GM20000 (cell line): ENCODE measurements at regions not wholly inside any gene's neighbourhood (a gene's known extent, or its start where the extent isn't known, plus 50 kb on each side); places are given as distances from the start of the nearest gene placed in this dataset.

ENCODE experiments used
- DNase-seq: peaks from one replicate; pipeline ENCODE4 v3.0.0; 2012; ENCODE audit warnings: low spot score
- TF ChIP-seq, protein P1 (sequence below): IDR thresholded peaks from 2 replicates; pipeline ENCODE4 v1.5.1; 2012; ENCODE audit warnings: mild to moderate bottlenecking, control low read depth; ENCODE audit errors: extremely low read depth, missing control alignments

DNA sequence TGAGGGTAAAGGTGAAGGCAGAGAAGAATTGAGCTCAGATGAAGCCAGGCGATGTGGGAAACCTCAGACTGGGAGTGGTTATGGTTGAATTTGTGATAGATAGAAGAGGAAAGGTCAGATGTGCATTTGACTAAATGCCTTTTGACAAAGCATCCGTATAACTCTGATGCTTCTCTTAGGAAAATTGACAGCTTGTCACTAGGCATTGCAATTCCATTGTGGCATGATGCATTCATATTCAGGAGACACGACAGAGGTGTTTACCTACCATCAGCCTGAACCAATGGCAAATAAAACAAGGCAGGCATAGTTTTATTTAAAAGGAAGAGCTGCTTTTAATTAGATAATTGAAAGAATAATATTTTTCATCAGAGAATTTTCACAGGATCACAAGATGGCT, 325.1 kb upstream of the IGFBP7 start:
- TF ChIP-seq, protein P1, sequence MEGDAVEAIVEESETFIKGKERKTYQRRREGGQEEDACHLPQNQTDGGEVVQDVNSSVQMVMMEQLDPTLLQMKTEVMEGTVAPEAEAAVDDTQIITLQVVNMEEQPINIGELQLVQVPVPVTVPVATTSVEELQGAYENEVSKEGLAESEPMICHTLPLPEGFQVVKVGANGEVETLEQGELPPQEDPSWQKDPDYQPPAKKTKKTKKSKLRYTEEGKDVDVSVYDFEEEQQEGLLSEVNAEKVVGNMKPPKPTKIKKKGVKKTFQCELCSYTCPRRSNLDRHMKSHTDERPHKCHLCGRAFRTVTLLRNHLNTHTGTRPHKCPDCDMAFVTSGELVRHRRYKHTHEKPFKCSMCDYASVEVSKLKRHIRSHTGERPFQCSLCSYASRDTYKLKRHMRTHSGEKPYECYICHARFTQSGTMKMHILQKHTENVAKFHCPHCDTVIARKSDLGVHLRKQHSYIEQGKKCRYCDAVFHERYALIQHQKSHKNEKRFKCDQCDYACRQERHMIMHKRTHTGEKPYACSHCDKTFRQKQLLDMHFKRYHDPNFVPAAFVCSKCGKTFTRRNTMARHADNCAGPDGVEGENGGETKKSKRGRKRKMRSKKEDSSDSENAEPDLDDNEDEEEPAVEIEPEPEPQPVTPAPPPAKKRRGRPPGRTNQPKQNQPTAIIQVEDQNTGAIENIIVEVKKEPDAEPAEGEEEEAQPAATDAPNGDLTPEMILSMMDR, result no peak
- DNase-seq, result no peak

DNA sequence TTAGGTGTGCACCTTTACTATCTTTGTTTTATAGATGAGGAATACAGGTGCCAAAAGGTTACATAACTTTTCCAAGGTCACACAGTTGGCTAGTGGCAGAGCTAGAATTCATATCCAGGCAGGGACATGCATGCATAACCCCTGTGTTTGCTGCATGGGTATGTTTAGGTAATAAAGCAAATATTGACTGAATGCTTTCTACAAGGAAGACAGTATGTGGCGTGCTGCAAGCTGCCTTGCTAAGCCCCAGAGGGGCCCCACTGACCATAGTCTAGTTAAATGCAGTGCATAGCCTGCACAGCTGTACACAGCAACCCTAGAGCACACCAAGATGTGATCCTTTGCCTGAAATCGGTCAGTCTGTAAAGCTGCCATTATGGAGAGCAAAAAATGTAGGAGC, 320.5 kb upstream of the IGFBP7 start:
- no peak for DNase-seq
- TF ChIP-seq, protein P1, result no peak

DNA sequence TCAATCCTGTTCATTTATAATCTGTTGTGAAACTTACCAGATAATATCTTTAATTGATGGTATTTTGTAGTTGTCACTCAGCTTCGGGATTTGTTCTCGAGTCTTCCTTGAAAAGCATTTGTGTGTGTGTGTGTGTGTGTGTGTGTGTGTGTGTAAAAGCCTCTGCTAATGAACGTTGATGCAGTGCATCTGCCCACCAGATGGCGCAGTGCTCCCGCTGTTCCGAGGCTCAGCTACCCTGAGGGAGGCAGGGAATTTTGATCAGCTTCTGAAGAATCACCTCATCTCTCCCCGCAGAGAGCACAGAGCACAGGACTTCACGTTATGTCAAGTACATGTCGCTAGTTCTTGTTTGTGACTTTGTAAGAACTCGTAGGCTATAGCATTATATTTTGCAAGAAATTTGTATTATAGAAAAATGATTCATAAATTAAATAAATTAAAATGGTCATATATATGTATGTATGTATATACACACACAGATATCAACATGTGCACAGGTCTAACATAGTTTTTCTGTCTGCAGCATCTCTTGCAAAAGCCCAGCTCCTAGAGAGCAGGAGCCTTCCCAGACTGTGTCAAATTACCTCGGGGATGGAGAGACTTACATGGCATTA, 316.7 kb upstream of the IGFBP7 start:
- peak; percentile 58 for DNase-seq
- TF ChIP-seq, protein P1, result peak; percentile 66

DNA sequence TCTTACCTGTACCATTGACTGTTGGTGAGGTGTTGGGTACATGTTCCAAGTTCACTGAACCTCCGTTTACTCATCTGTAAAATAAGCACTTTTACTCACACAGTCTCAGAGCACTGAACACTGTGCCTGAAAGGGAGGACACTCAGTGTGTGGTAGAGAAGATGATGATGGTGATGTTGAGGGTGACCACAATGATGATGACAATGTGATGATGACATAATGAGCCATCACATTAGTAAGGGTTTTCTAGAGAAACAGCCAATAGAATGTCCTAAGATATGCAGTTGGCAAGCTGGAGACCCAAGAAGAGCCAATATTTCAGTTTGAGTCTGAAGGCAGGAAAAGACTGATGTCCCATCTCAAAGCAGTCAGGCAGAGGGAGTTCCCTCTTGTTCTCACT, 315.4 kb upstream of the IGFBP7 start:
- no peak for DNase-seq
- TF ChIP-seq, protein P1, result no peak

DNA sequence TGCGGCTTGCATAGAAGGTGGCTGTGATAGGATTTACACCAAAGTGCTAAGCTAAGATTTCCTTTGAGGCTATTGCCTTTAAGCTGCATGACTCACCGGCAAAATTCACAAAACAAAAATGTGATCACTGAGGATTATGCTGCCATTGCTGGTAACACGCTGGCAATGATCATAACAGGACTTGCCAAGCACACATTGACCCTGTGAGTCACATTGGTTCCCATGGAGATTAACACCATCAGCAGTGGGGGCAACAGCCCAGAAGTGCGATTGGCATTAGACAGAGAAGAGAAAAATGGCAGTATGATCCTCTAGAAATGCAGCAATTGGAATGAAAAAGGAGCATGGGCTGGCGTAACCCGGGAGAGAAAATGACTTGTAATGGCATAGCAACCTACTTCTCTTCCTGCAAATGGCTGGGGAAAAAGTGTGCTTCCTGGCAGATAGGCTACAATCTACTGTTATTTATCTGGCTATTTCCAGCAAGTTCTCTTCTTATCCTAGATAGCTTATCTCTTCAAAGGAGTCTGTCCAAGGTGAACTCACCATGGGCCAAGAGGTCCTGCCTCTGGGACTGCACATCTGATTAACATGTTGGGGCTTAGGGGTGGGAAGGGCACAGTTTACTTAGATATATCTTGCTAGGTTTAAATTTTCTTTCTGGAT, 314.2 kb upstream of the IGFBP7 start:
- TF ChIP-seq, protein P1, result no peak
- no peak for DNase-seq

DNA sequence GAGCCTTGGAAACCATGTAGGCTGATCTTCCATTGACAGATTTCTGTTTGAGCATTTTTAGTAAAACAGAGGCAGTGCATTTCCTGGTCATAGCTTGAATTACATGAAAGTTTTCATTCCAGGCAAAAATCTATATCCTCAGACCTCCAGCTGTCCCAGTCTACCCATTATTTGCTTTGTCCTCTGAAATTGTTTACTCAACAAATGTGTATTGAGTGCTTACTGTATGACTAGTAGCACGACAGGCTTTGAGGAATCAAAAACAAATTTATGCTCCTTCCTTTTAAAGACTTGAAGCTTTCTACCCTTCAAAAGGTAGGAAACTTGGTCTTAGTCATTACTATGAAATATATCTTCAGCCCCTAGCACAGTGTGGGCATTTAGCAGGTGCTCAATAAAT, 307.9 kb upstream of the IGFBP7 start:
- TF ChIP-seq, protein P1, result no peak
- no peak for DNase-seq

DNA sequence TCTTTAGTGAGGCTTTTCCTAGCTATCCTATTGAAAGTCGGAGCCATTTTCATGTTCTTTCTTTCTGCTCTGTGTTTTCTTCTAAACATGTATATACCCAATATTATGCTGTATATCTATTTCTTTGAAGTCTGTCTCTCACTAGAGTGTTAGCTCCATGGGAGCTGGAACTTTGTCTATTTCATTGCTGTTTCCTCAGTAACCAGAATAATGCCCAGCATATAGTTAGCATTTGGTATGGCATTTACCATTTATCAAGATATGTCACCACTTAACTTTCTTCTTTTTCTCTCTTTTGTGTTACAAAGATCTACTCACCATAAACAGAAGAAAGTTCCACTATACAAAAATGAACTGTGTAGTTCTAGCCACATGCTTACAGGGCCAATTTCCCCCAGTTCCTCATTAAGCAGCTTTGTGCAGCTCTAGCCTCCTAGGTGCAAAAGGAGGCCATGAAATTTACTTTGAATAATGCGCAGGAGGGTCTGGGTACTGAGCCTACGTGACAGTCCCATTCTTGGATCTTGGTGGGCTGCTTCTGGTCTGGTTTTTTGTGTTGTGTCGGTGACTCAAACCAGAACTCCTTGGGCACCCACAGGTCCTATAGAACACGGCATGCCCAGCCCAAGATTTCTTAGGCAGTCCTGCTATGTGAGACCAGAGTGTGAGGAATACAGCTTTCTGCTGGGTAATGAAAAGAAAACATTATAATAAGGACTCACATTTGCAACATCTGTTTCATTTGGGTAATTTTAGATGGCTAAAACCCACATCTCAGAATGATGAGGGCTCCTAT, 302.3 kb upstream of the IGFBP7 start:
- DNase-seq, result no peak
- TF ChIP-seq, protein P1, result no peak
